ENCODE measurements at regions not wholly inside any gene's neighbourhood (a gene's known extent, or its start where the extent isn't known, plus 50 kb on each side); places are given as distances from the start of the nearest gene placed in this dataset.

DNA sequence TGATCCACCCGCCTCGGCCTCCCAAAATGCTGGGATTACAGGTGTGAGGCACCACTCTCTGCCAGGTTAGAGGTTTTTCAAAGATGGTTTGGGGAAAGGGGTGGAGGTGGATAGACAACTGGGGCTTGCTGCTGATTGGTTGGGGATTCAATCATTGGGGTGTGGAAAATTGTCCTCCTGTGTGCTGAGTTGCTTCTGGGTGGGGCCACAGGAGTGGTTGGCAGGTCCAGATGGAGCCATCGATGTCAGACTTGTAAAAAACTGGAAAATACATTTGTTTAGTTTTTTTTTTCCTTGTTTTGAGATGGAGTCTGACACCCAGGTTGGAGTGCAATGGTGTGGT is 61.9 kb upstream of the CLINT1 start:
- no peak for DNase-seq

DNA sequence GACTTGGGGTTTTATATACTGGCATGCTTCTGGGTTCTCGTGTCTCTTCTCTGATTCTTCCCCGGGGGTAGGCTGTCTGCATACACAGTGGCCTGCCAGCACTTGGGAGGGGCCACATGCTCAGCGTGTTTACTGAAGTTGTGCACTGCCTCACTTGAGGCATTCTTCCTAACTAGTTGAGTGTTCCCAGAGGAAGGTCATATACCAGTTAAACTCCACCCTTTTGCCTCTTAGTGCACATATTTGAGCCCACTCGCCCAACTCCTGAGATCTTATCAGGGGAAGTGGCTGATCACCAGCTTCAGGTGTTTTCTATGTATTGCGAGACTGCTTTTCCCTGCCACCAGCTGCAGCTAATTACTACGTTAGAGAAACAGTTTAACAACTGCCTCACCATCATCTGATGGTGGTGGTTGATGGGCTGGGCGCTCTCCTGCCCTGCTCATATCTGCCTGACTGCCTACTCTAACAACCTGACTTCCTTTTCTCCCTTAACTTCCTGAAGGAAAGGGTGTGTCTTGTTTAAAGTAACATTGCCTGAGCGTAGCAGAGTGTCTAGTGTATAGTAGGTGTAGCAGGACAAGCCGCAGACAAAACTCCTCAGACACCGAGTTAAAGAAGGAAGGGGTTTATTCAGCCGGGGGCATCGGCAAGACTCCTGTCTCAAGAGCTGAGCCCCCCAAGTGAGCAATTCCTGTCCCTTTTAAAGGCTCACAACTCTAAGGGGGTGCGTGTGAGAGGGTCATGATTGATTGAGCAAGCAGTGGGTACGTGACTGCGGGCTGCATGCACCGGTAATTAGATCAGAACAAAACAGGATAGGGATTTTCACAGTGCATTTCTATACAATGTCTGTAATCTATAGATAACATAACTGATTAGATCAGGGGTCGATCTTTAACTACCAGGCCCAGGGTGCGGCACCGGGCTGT is 60.1 kb upstream of the CLINT1 start:
- DNase-seq = peak; percentile 92

DNA sequence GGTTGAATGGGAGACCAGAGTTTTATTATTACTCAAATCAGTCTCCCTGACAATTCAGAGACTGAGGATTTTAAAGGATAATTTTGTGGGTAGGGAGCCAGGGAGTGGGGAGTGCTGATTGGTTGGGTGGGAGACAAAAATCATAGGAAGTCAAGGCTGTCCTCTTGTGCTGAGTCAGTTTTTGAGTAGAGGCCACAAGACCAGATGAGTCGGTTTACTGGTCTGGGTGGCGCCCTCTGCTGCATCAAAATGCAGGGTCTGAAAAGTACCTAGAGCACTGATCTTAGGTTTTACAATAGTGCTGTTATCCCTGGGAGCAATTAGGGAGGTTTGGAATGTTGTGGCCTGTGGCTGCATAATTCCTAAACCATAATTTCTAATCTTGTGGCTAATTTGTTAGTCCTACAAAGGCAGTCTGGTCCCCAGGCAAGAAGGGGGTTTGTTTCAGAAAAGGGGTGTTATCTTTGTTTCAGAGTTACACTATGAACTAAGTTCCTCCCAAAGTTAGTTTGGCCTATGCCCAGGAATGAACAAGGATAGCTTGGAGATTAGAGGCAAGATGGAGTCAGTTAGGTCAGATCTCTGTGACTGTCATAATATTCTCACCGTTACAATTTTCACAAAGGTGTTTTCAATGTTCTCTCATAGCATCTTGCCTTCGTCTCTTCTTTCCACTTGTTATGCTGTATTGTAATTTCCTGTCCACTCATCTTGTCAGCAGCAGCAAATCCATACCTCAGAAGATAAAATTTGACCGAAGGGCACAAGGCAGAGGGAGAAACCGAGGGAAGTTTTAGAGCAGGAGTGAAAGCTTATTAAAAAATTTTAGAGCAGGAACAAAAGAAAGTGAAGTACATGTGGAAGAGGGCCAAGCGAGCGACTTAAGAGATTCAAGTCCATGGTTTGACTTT is 59.2 kb upstream of the CLINT1 start:
- DNase-seq = peak; percentile 89

DNA sequence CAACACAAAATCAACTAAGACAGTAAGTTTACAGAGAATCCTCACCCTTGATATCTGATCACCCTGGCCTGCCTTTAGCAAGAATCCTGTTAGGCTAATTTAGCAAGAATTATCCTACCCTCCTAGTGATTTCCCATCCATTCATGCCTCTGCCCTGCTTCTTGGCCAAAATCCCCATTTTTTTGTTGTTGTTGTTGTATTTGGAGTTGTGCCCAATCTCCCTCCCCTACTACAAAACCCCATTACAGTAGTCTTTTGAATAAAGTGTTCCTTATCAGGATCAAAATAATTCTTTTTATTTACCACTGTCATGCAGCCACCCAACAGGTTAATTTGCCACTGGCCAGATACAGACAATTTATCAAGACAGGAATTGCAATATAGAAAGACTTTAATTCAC is 58.5 kb upstream of the CLINT1 start:
- DNase-seq = peak; percentile 21

DNA sequence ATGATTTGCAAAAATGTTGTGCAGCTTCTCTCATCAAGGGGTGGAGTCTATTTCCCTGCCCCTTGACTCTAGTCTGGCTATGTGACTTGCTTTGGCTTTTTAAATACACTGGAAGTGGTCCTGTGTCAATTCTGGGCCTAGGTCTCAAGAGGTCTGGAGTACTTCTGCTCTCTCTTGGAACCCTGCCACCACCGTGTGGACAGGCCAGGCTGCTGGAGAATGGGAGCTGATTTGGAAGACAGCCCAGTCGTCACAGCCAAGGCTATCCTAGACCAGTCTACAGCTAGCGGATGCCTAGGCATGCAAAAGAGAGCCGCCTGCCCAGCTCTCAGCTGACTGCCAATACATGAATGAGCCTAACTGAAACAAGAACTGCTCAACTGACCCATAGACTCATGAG is 56.7 kb upstream of the CLINT1 start:
- peak; percentile 91 for DNase-seq

DNA sequence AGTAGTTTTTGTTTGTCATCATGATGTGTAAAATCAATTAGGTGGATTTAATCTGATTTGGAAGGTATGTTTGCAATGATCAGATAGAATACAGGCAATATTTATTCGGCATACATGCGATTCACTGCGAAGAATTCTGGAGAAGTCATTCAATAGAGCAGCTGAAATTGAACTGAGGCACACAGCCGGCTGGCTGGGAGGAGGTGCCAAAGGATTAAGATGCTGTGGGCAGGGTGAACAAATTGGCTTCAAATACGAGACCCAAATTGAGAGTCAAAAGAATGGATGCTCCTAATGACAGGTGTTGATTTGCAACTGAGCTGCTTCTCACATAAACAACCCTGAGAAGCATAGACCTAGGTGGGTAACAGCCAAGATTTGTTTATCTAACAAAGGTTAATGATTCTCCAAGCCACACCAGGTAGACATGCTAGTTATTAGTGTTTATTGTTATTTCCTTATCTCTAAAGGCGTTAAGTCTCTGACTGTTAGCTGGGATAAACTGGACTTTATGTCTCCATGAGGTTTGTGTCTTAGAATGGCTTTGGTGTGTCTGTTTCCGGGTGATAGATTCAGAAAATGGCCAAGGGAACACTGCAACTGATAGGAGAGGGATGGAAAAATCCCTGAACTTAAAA is 55.3 kb upstream of the CLINT1 start:
- peak; percentile 67 for DNase-seq

DNA sequence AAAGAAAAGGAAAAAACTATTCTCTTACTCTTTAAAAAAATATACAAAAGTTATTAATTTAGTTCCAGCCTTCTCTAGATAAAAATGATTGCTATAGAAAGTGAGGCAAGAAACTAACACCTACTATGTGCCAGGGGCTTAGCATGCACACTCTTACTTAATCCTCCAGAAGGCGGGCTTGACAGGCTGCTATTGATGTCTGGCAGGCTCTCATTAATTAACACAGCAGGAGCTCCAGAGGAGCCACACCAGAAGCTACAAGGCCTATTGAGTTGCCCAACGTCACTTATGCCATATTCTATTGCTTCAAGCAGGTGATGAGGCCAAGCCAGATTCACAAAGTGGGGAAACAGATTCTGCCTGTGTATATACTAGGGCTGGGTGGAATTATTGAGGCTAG is 54.6 kb upstream of the CLINT1 start:
- peak; percentile 97 for DNase-seq

DNA sequence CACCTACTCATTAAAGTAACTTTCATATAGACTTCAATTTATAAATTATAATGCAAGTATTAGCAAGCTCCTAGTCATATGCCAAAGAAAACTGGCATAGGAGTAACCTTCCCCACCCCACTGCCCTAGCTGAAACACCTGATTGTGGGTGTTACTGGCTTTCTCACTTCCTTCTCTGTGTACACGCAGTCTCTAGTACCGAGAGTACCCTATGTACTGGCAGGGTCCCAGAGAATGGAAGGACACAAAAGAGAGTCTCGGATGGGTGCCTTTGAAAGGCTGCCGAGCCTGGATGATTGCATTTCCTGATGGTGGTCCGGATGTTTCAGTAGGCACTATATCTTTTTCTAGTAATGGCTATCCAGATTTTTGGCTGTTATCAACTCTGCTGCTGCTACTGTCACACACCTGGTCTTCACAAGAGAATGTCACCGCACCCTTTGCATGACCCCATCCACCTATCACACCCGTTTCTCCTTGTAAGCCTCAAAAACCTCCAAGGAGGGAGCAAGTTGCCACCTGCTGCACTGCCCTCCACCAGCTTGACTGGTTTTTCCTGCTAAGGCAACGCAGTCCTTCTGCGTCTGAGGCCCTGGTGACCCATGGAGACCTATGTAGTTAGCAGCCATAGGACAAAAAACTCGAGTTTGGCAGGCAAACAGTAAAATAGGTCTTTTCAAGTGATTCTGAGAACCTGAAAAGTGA is 53.8 kb upstream of the CLINT1 start:
- DNase-seq = peak; percentile 99

DNA sequence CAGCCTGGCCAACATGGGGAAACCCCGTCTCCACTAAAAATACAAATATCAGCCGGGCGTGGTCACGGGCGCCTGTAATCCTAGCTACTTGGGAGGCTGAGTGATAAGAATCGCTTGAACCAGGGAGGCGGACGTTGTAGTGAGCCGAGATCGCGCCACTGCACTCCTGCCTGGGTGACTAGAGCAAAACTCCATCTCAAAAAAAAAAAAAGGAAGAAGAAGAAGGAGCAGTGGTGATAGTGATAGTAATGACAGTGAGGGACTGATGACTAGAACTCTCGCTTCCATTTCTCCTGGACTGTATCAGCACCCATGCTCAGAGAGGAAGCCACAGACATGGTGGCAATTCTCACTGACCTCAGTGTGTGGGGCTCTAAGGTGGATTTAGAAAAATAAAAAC is 52.6 kb upstream of the CLINT1 start:
- no peak for DNase-seq
